Neuronal stem cell (in vitro differentiated cells): ENCODE measurements at regions not wholly inside any gene's neighbourhood (a gene's known extent, or its start where the extent isn't known, plus 50 kb on each side); places are given as distances from the start of the nearest gene placed in this dataset.
"Not testable (repeated sequence)": the region's sequence is repeated elsewhere in the genome, so short reads cannot be mapped to it uniquely, and the experiment has no call there.

ENCODE experiments used
- DNase-seq: peaks from one replicate; pipeline ENCODE4 v3.0.0-alpha.2; 2013; ENCODE audit warnings: low spot score
- H2AFZ ChIP-seq: one replicate; pipeline ENCODE4 v1.6.1; 2013; ENCODE audit warnings: mild to moderate bottlenecking, low read length, inconsistent platforms
- H2AK5ac ChIP-seq: 2 replicates; pipeline ENCODE4 v1.6.1; 2013; ENCODE audit warnings: low read depth, mild to moderate bottlenecking, inconsistent platforms, low read length, moderate library complexity, mixed read lengths
- H2BK120ac ChIP-seq: 2 replicates; pipeline ENCODE4 v1.6.1; 2013; ENCODE audit warnings: low read depth, mild to moderate bottlenecking, inconsistent platforms, low read length, moderate library complexity, mixed read lengths
- H2BK12ac ChIP-seq: one replicate; pipeline ENCODE4 v1.6.1; 2013; ENCODE audit warnings: low read length, inconsistent platforms
- H2BK15ac ChIP-seq: 2 replicates; pipeline ENCODE4 v1.6.1; 2013; ENCODE audit warnings: mild to moderate bottlenecking, low read length, inconsistent platforms, mixed read lengths
- H2BK5ac ChIP-seq: one replicate; pipeline ENCODE4 v1.6.1; 2013; ENCODE audit warnings: inconsistent platforms, mild to moderate bottlenecking, low read length, moderate library complexity
- H3K14ac ChIP-seq: one replicate; pipeline ENCODE4 v1.6.1; 2013; ENCODE audit warnings: low read length, inconsistent platforms
- H3K18ac ChIP-seq: 2 replicates; pipeline ENCODE4 v1.6.1; 2013; ENCODE audit warnings: low read length, inconsistent platforms
- H3K23ac ChIP-seq: 2 replicates; pipeline ENCODE4 v1.6.1; 2013; ENCODE audit warnings: low read depth, mild to moderate bottlenecking, mixed read lengths, low read length, inconsistent platforms; ENCODE audit not compliant: poor library complexity
- H3K27ac ChIP-seq: replicated peaks from 3 replicates; pipeline ENCODE4 v1.5.1; 2013; ENCODE audit warnings: low read length, inconsistent platforms
- H3K27me3 ChIP-seq, 3 experiments: 2 replicates each; pipeline ENCODE4 v1.6.1; 2013; ENCODE audit warnings: low read length in 3 of 3, mild to moderate bottlenecking in 2 of 3, inconsistent platforms in 1 of 3, low read depth in 1 of 3, mixed read lengths in 1 of 3, moderate library complexity in 1 of 3; ENCODE audit not compliant: control insufficient read depth in 3 of 3, insufficient read depth in 3 of 3
- H3K36me3 ChIP-seq, 2 donors: replicated peaks in 1 of 2; 2 replicates each; pipeline ENCODE4 v1.6.1; 2013; ENCODE audit warnings: low read length in 2 of 2; ENCODE audit not compliant: control insufficient read depth in 2 of 2, insufficient read depth in 2 of 2
- H3K4ac ChIP-seq: 2 replicates; pipeline ENCODE4 v1.6.1; 2013; ENCODE audit warnings: inconsistent platforms, mild to moderate bottlenecking, low read length, moderate library complexity
- H3K4me1 ChIP-seq, 2 donors: 1 replicate in 1 of 2; 2 replicates in 1 of 2; pipeline ENCODE4 v1.6.1; 2013; ENCODE audit warnings: low read length in 2 of 2, low read depth in 1 of 2; ENCODE audit not compliant: control insufficient read depth in 2 of 2, insufficient read depth in 1 of 2
- H3K4me2 ChIP-seq: one replicate; pipeline ENCODE4 v1.6.1; 2013; ENCODE audit warnings: mild to moderate bottlenecking, low read length, inconsistent platforms; ENCODE audit not compliant: insufficient read depth, poor library complexity, severe bottlenecking
- H3K4me3 ChIP-seq, 2 donors: 2 replicates each; pipeline ENCODE4 v1.5.1; 2013; ENCODE audit warnings: low read length in 2 of 2, mild to moderate bottlenecking in 2 of 2, inconsistent platforms in 1 of 2, moderate library complexity in 1 of 2
- H3K79me1 ChIP-seq: one replicate; pipeline ENCODE4 v1.6.1; 2013; ENCODE audit warnings: low read depth, mild to moderate bottlenecking, inconsistent platforms, low read length, moderate library complexity
- H3K9ac ChIP-seq: one replicate; pipeline ENCODE4 v1.6.1; 2013; ENCODE audit warnings: mild to moderate bottlenecking, low read depth, low read length, inconsistent platforms; ENCODE audit not compliant: poor library complexity
- H3K9me3 ChIP-seq, 2 donors: replicated peaks in 1 of 2; 2 replicates each; pipeline versions ENCODE3 to v1.6.1; 2013; ENCODE audit warnings: low read length in 2 of 2, mild to moderate bottlenecking in 2 of 2, inconsistent platforms in 1 of 2, low read depth in 1 of 2, mixed read lengths in 1 of 2, moderate library complexity in 1 of 2; ENCODE audit not compliant: control insufficient read depth in 2 of 2, insufficient read depth in 1 of 2
- H4K8ac ChIP-seq: one replicate; pipeline ENCODE4 v1.6.1; 2013; ENCODE audit warnings: low read depth, mild to moderate bottlenecking, inconsistent platforms, low read length, moderate library complexity
- H4K91ac ChIP-seq: one replicate; pipeline ENCODE4 v1.6.1; 2013; ENCODE audit warnings: low read length, low read depth, mild to moderate bottlenecking, inconsistent platforms; ENCODE audit not compliant: poor library complexity
- WGBS, 2 donors: extraction: QIAGEN DNeasy Blood & Tissue Kit; methylation state at CpG; one replicate each; pipeline ENCODE4 v1.1.7; 2013; ENCODE audit warnings: missing lambda C conversion rate in 2 of 2, mixed read lengths in 1 of 2; ENCODE audit not compliant: insufficient read length in 2 of 2, insufficient replicate concordance in 1 of 2; ENCODE audit errors: extremely low coverage in 2 of 2; 5-methylcytosine and 5-hydroxymethylcytosine counted together

GRCh38 chr13:89520468-89520867 is 1827.0 kb upstream of the MIR17HG start:
- Histone ChIP-seq H2BK15ac (no peak overlapping the region), H3K4me3 (no peak overlapping the region), H4K8ac (no peak overlapping the region), H2BK12ac (no peak overlapping the region), H4K91ac (no peak overlapping the region), H3K4ac (no peak overlapping the region), H2AFZ (no peak overlapping the region), H3K4me2 (no peak overlapping the region), H3K4me1 (no peaks in the 10 kb centered on the region), H2AK5ac (no peak overlapping the region), H3K27me3 (no peaks in the 10 kb centered on the region), H3K23ac (no peak overlapping the region), H3K9me3 (peaks cover 0 to 3% of the 10 kb centered on the region in 2 donors), H3K79me1 (no peaks in the 10 kb centered on the region), H2BK120ac (no peak overlapping the region), H3K36me3 (no peaks in the 10 kb centered on the region), H2BK5ac (no peak overlapping the region), H3K27ac (no peak overlapping the region), H3K14ac (no peak overlapping the region), H3K9ac (no peak overlapping the region), H3K18ac (no peak overlapping the region)
- no peak for DNase-seq

GRCh38 chr13:89521672-89522071 is 1825.8 kb upstream of the MIR17HG start:
- not testable (repeated sequence) for H3K4me3 ChIP-seq, H3K9me3 ChIP-seq, DNase-seq, H3K4me2 ChIP-seq, H3K18ac ChIP-seq, H3K79me1 ChIP-seq, H3K9ac ChIP-seq, H2BK5ac ChIP-seq, H3K14ac ChIP-seq, H2BK120ac ChIP-seq, H3K4ac ChIP-seq, H3K36me3 ChIP-seq, H3K23ac ChIP-seq, H2BK15ac ChIP-seq, H2AK5ac ChIP-seq, H3K27me3 ChIP-seq, H2BK12ac ChIP-seq, H3K27ac ChIP-seq, H2AFZ ChIP-seq, H4K8ac ChIP-seq, H3K4me1 ChIP-seq, H4K91ac ChIP-seq
- no CpG with 5 or more reads among the region's 2 CpGs for WGBS, 2 donors

- H3K27ac ChIP-seq: no peak overlapping the region
- peak overlapping the region; percentile 25 for H2AFZ ChIP-seq
- no peak overlapping the region for H2AK5ac ChIP-seq
- no peak overlapping the region for H3K18ac ChIP-seq
- no peak overlapping the region for H3K23ac ChIP-seq
- H3K27me3 ChIP-seq: no peaks in the 10 kb centered on the region
- no peak overlapping the region for H2BK5ac ChIP-seq
- H3K4me1 ChIP-seq: peaks cover 0 to 16% of the 10 kb centered on the region in 2 donors
- no peak overlapping the region for H3K14ac ChIP-seq
- H4K91ac ChIP-seq: peak overlapping the region; percentile 30
- no peaks in the 10 kb centered on the region for H3K36me3 ChIP-seq
- H2BK12ac ChIP-seq: no peak overlapping the region
- H3K4ac ChIP-seq: no peak overlapping the region
- no CpG with 5 or more reads among the region's 6 CpGs for WGBS, 2 donors
- no peak overlapping the region for H3K4me3 ChIP-seq
- H2BK15ac ChIP-seq: no peak overlapping the region
- no peak for DNase-seq
- H3K4me2 ChIP-seq: no peak overlapping the region
- H4K8ac ChIP-seq: no peak overlapping the region
- H3K79me1 ChIP-seq: no peaks in the 10 kb centered on the region
- no peak overlapping the region for H3K9ac ChIP-seq
- peaks cover 0 to 5% of the 10 kb centered on the region in 2 donors for H3K9me3 ChIP-seq
- H2BK120ac ChIP-seq: no peak overlapping the region
Observed at GRCh38 chr13:89541091-89542030, 1806.1 kb upstream of the MIR17HG start.

GRCh38 chr13:89550938-89551337 is 1796.5 kb upstream of the MIR17HG start:
- H2AFZ ChIP-seq: peak overlapping the region; percentile 66
- H2BK12ac ChIP-seq: no peak overlapping the region
- no peak overlapping the region for H3K14ac ChIP-seq
- no peak overlapping the region for H4K91ac ChIP-seq
- no peak overlapping the region for H3K4ac ChIP-seq
- no peak overlapping the region for H3K4me2 ChIP-seq
- H2BK5ac ChIP-seq: no peak overlapping the region
- no peak for DNase-seq
- no peak overlapping the region for H4K8ac ChIP-seq
- no peaks in the 10 kb centered on the region for H3K27me3 ChIP-seq
- H3K23ac ChIP-seq: no peak overlapping the region
- H3K9ac ChIP-seq: no peak overlapping the region
- H3K79me1 ChIP-seq: no peaks in the 10 kb centered on the region
- no peak overlapping the region for H2BK120ac ChIP-seq
- H3K36me3 ChIP-seq: no peaks in the 10 kb centered on the region
- H3K18ac ChIP-seq: no peak overlapping the region
- no peaks in the 10 kb centered on the region for H3K9me3 ChIP-seq
- no peak overlapping the region for H2BK15ac ChIP-seq
- no peak overlapping the region for H2AK5ac ChIP-seq
- no peak overlapping the region for H3K27ac ChIP-seq
- H3K4me1 ChIP-seq: peaks cover 0 to 3% of the 10 kb centered on the region in 2 donors
- no peak overlapping the region for H3K4me3 ChIP-seq
- WGBS, 2 donors: no CpG with 5 or more reads among the region's 5 CpGs
